Sigmoid colon (tissue), 6 donors: ENCODE measurements at regions not wholly inside any gene's neighbourhood (a gene's known extent, or its start where the extent isn't known, plus 50 kb on each side); places are given as distances from the start of the nearest gene placed in this dataset.

Experiments
- DNase-seq: peaks from one replicate; pipeline ENCODE4 v3.0.0-alpha.2; 2019
- H3K27ac ChIP-seq, 4 donors: fragments of 200-600 bp; sonication (generic); one replicate each; pipeline ENCODE4 v1.5.1; 2016 to 2019; ENCODE audit warnings: mild to moderate bottlenecking in 1 of 4
- H3K27me3 ChIP-seq, 3 donors: fragments of 200-600 bp; sonication (generic); one replicate each; pipeline ENCODE4 v1.5.1; 2019; ENCODE audit warnings: mild to moderate bottlenecking in 1 of 3
- H3K36me3 ChIP-seq, 4 donors: fragments of 200-600 bp; sonication (generic); one replicate each; pipeline ENCODE4 v1.5.1; 2016 to 2019
- H3K4me1 ChIP-seq, 4 donors: fragments of 200-600 bp; sonication (generic); one replicate each; pipeline ENCODE4 v1.5.1; 2017 to 2019
- H3K4me3 ChIP-seq, 4 donors: fragments of 200-600 bp; sonication (generic); one replicate each; pipeline ENCODE4 v1.5.1; 2017 to 2019; ENCODE audit warnings: mild to moderate bottlenecking in 2 of 4, moderate library complexity in 1 of 4
- H3K9me3 ChIP-seq, 4 donors: fragments of 200-600 bp in 3 of 4; sonication (generic) in 3 of 4; one replicate each; pipeline versions ENCODE4 v1.5.1 to v1.6.1; 2013 to 2019
- EP300 ChIP-seq, 4 donors: sonication (generic); formaldehyde crosslinking; IDR thresholded peaks; one replicate each; pipeline ENCODE4 v1.6.1; 2017; ENCODE audit warnings: antibody characterized with exemption in 4 of 4
- POLR2A ChIP-seq, 2 donors: fragments of 450-650 bp; IDR thresholded peaks; one replicate each; pipeline ENCODE4 v1.6.1; 2016; ENCODE audit warnings: antibody characterized with exemption in 2 of 2, mild to moderate bottlenecking in 2 of 2, moderate library complexity in 2 of 2
- POLR2AphosphoS5 ChIP-seq, 4 donors: sonication (generic); formaldehyde crosslinking; IDR thresholded peaks; one replicate each; pipeline ENCODE4 v1.6.1; 2017; ENCODE audit warnings: antibody characterized with exemption in 4 of 4
- WGBS, 2 donors: extraction: QIAGEN DNeasy Blood & Tissue Kit; methylation state at CpG; one replicate each; pipeline ENCODE4 v1.1.7; 2013; 5-methylcytosine and 5-hydroxymethylcytosine counted together
- intact Hi-C: fragments of 100-400 bp; cut with DNase I; formaldehyde crosslinking; loops from one replicate; pipeline ENCODE4 v1.15.1; 2023
- TF ChIP-seq, protein P1 (sequence below), 4 experiments: fragments of 450-650 bp in 3 of 4; fragments of 200-600 bp in 1 of 4; IDR thresholded peaks; one replicate each; pipeline ENCODE4 v1.5.1; 2016 to 2019; ENCODE audit warnings: antibody characterized with exemption in 4 of 4, mild to moderate bottlenecking in 3 of 4, moderate library complexity in 2 of 4
- donor health status: healthy with polysubstance abuse.
- donor health status: healthy.

- Histone ChIP-seq H3K4me1 (no peaks in the 10 kb centered on the region), H3K27me3 (peaks cover 0 to 5% (median 0%) of the 10 kb centered on the region in 3 donors), H3K4me3 (no peak overlapping the region), H3K36me3 (no peaks in the 10 kb centered on the region), H3K9me3 (no peaks in the 10 kb centered on the region), H3K27ac (no peak overlapping the region)
- no peak for DNase-seq
- intact Hi-C loops: no loop called here
- WGBS, 2 donors: 40 to 68% methylated on average over 2 of the region's 2 CpGs
- TF ChIP-seq POLR2A (IDR thresholded peaks at IDR 0.05) (no peak), POLR2AphosphoS5 (IDR thresholded peaks at IDR 0.05) (no peak)
Measured at GRCh38 chr13:107422421-107422820, 792.9 kb downstream of the LIG4 start.

GRCh38 chr13:107421951-107422350 lies 793.4 kb downstream of the LIG4 start:
- Histone ChIP-seq H3K27me3 (peaks cover 0 to 5% (median 0%) of the 10 kb centered on the region in 3 donors), H3K36me3 (no peaks in the 10 kb centered on the region), H3K4me3 (no peak overlapping the region), H3K9me3 (no peaks in the 10 kb centered on the region), H3K27ac (no peak overlapping the region), H3K4me1 (no peaks in the 10 kb centered on the region)
- intact Hi-C loops: no loop called here
- no peak for TF ChIP-seq POLR2AphosphoS5 (IDR thresholded peaks at IDR 0.05)
- TF ChIP-seq POLR2A (IDR thresholded peaks at IDR 0.05): no peak
- WGBS, 2 donors: 82 to 83% methylated on average over 1 of the region's 1 CpG
- no peak for DNase-seq

- intact Hi-C loops: no loop called here
- no peak for TF ChIP-seq POLR2AphosphoS5 (IDR thresholded peaks at IDR 0.05)
- WGBS, 2 donors: 53 to 55% methylated on average over 2 of the region's 2 CpGs
- H3K4me1 ChIP-seq: no peaks in the 10 kb centered on the region
- no peaks in the 10 kb centered on the region for H3K9me3 ChIP-seq
- no peak overlapping the region for H3K4me3 ChIP-seq
- no peak for DNase-seq
- H3K36me3 ChIP-seq: no peaks in the 10 kb centered on the region
- H3K27me3 ChIP-seq: peaks cover 0 to 5% (median 0%) of the 10 kb centered on the region in 3 donors
- H3K27ac ChIP-seq: no peak overlapping the region
Measured at GRCh38 chr13:107421028-107421427, 794.3 kb downstream of the LIG4 start.

DNA sequence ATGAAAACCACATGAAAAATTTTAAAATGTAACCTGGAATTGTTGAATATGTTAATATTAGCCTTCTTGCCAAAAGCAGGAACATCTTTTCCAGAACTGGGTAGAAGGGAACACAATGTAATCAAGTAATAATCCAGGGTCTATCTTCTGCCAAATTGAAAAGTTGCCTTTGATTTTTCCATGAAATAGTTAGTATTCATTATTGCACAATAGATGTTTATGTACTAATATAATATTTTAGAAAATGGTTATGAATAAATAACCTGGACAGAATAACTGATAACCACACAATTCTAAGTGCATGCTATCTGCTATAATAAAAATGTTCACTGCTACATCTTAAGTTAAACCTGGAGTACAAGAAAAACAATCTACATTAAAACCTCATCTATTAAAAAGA lies 802.3 kb downstream of the LIG4 start:
- TF ChIP-seq EP300 (IDR thresholded peaks at IDR 0.05) (no peak), POLR2A (IDR thresholded peaks at IDR 0.05) (no peak), POLR2AphosphoS5 (IDR thresholded peaks at IDR 0.05) (no peak)
- TF ChIP-seq, protein P1, sequence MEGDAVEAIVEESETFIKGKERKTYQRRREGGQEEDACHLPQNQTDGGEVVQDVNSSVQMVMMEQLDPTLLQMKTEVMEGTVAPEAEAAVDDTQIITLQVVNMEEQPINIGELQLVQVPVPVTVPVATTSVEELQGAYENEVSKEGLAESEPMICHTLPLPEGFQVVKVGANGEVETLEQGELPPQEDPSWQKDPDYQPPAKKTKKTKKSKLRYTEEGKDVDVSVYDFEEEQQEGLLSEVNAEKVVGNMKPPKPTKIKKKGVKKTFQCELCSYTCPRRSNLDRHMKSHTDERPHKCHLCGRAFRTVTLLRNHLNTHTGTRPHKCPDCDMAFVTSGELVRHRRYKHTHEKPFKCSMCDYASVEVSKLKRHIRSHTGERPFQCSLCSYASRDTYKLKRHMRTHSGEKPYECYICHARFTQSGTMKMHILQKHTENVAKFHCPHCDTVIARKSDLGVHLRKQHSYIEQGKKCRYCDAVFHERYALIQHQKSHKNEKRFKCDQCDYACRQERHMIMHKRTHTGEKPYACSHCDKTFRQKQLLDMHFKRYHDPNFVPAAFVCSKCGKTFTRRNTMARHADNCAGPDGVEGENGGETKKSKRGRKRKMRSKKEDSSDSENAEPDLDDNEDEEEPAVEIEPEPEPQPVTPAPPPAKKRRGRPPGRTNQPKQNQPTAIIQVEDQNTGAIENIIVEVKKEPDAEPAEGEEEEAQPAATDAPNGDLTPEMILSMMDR (IDR thresholded peaks at IDR 0.05): no peak
- Histone ChIP-seq H3K9me3 (no peaks in the 10 kb centered on the region), H3K4me3 (no peak overlapping the region), H3K27me3 (no peaks in the 10 kb centered on the region), H3K27ac (no peak overlapping the region), H3K4me1 (no peaks in the 10 kb centered on the region), H3K36me3 (no peaks in the 10 kb centered on the region)
- no peak for DNase-seq
- intact Hi-C loops: no loop called here

DNA sequence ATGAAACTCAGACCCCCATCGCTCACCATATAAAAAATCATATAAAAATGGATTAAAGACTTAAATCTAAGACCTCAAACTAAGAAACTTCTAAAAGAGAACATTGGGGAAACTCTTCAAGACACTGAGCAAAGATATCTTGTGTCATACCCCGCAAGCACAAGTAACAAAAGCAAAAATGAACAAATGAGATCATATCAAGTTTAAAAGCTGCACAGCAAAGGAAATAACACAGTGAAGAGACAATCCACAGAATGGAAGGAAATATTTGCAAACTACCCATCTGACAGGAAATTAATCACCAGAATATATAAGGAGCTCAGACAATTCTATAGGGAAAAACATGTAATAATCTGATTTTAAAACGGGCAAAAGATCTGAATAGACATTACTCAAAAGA lies 808.3 kb downstream of the LIG4 start:
- DNase-seq: no peak
- no peaks in the 10 kb centered on the region for H3K4me1 ChIP-seq
- no peaks in the 10 kb centered on the region for H3K9me3 ChIP-seq
- H3K27me3 ChIP-seq: no peaks in the 10 kb centered on the region
- intact Hi-C loops: no loop called here
- H3K36me3 ChIP-seq: no peaks in the 10 kb centered on the region
- 69 to 80% methylated on average over 3 of the region's 3 CpGs for WGBS, 2 donors
- no peak overlapping the region for H3K27ac ChIP-seq
- no peak overlapping the region for H3K4me3 ChIP-seq
- TF ChIP-seq POLR2A (IDR thresholded peaks at IDR 0.05) (no peak), POLR2AphosphoS5 (IDR thresholded peaks at IDR 0.05) (no peak), EP300 (IDR thresholded peaks at IDR 0.05) (no peak)
- TF ChIP-seq, protein P1 (IDR thresholded peaks at IDR 0.05): no peak

GRCh38 chr13:107395927-107396662 lies 819.2 kb downstream of the LIG4 start:
- no peak for DNase-seq
- Histone ChIP-seq H3K36me3 (no peaks in the 10 kb centered on the region), H3K4me3 (no peak overlapping the region), H3K4me1 (no peaks in the 10 kb centered on the region), H3K9me3 (no peaks in the 10 kb centered on the region), H3K27me3 (no peaks in the 10 kb centered on the region), H3K27ac (no peak overlapping the region)
- intact Hi-C loops: no loop called here
- no peak for TF ChIP-seq EP300 (IDR thresholded peaks at IDR 0.05)
- TF ChIP-seq POLR2AphosphoS5 (IDR thresholded peaks at IDR 0.05): no peak
- TF ChIP-seq POLR2A (IDR thresholded peaks at IDR 0.05): no peak
- TF ChIP-seq, protein P1 (IDR thresholded peaks at IDR 0.05): no peak
- WGBS, 2 donors: 83 to 86% methylated on average over 7 of the region's 7 CpGs
